ENCODE measurements at regions not wholly inside any gene's neighbourhood (a gene's known extent, or its start where the extent isn't known, plus 50 kb on each side); places are given as distances from the start of the nearest gene placed in this dataset.
"Not testable (repeated sequence)": the region's sequence is repeated elsewhere in the genome, so short reads cannot be mapped to it uniquely, and the experiment has no call there.

- TF ChIP-seq CTCF (IDR thresholded peaks at IDR 0.05; ENCODE audit: borderline replicate concordance, insufficient read depth, low read depth, low read length) = no peak
- no peak overlapping the region for H3K4me3 ChIP-seq (ENCODE audit: low read depth, low read length)
Observed at GRCh38 chr21:16218682-16219343, 489.0 kb downstream of the USP25 start.

GRCh38 chr21:16224756-16225155, 495.0 kb downstream of the USP25 start:
- not testable (repeated sequence) for H3K4me3 ChIP-seq (ENCODE audit: low read depth, low read length)

GRCh38 chr21:16239659-16240265, 510.0 kb downstream of the USP25 start:
- no peak overlapping the region for H3K4me3 ChIP-seq (ENCODE audit: low read depth, low read length)
- no peak for TF ChIP-seq CTCF (IDR thresholded peaks at IDR 0.05; ENCODE audit: borderline replicate concordance, insufficient read depth, low read depth, low read length)

GRCh38 chr21:16241016-16241415, 511.2 kb downstream of the USP25 start:
- no peak overlapping the region for H3K4me3 ChIP-seq (ENCODE audit: low read depth, low read length)
- TF ChIP-seq CTCF (IDR thresholded peaks at IDR 0.05; ENCODE audit: borderline replicate concordance, insufficient read depth, low read depth, low read length) = no peak

GRCh38 chr21:16241479-16241963, 511.7 kb downstream of the USP25 start:
- no peak for TF ChIP-seq CTCF (IDR thresholded peaks at IDR 0.05; ENCODE audit: borderline replicate concordance, insufficient read depth, low read depth, low read length)
- H3K4me3 ChIP-seq (ENCODE audit: low read depth, low read length) = no peak overlapping the region

- no peak for TF ChIP-seq CTCF (IDR thresholded peaks at IDR 0.05; ENCODE audit: borderline replicate concordance, insufficient read depth, low read depth, low read length)
- H3K4me3 ChIP-seq (ENCODE audit: low read depth, low read length) = no peak overlapping the region
Observed at GRCh38 chr21:16243396-16243795, 513.6 kb downstream of the USP25 start.

- H3K4me3 ChIP-seq (ENCODE audit: low read depth, low read length) = no peak overlapping the region
- no peak for TF ChIP-seq CTCF (IDR thresholded peaks at IDR 0.05; ENCODE audit: borderline replicate concordance, insufficient read depth, low read depth, low read length)
Observed at GRCh38 chr21:16248705-16249104, 518.9 kb downstream of the USP25 start.
